Liver (tissue), 8 donors: ENCODE measurements at regions not wholly inside any gene's neighbourhood (a gene's known extent, or its start where the extent isn't known, plus 50 kb on each side); places are given as distances from the start of the nearest gene placed in this dataset.

ENCODE experiments used
- DNase-seq: peaks from one replicate; pipeline ENCODE4 v3.0.0-alpha.2; 2017; ENCODE audit warnings: low spot score
- H3K27ac ChIP-seq, 2 donors: one replicate each; pipeline ENCODE4 v1.7.0; 2013; ENCODE audit warnings: inconsistent platforms in 2 of 2, low read length in 2 of 2, control low read depth in 1 of 2, low read depth in 1 of 2, mild to moderate bottlenecking in 1 of 2
- H3K27me3 ChIP-seq, 4 donors: one replicate each; pipeline versions ENCODE4 v1.6.1 to v1.7.0; 2013; ENCODE audit warnings: low read length in 3 of 4, inconsistent platforms in 1 of 4, mild to moderate bottlenecking in 1 of 4, moderate library complexity in 1 of 4; ENCODE audit not compliant: control insufficient read depth in 4 of 4, insufficient read depth in 4 of 4
- H3K36me3 ChIP-seq, 4 donors: one replicate each; pipeline versions ENCODE4 v1.6.1 to v1.7.0; 2013; ENCODE audit warnings: low read length in 3 of 4, mild to moderate bottlenecking in 3 of 4, low read depth in 1 of 4, moderate library complexity in 1 of 4; ENCODE audit not compliant: control insufficient read depth in 4 of 4, insufficient read depth in 3 of 4
- H3K4me1 ChIP-seq, 4 donors: one replicate each; pipeline versions ENCODE4 v1.6.1 to v1.7.0; 2013; ENCODE audit warnings: low read length in 3 of 4, mild to moderate bottlenecking in 3 of 4, moderate library complexity in 1 of 4; ENCODE audit not compliant: control insufficient read depth in 4 of 4, insufficient read depth in 4 of 4
- H3K4me3 ChIP-seq, 3 donors: one replicate each; pipeline versions ENCODE4 v1.6.1 to v1.7.0; 2013; ENCODE audit warnings: low read length in 3 of 3, control low read depth in 1 of 3, low read depth in 1 of 3, mild to moderate bottlenecking in 1 of 3
- H3K9ac ChIP-seq, 2 donors: one replicate each; pipeline ENCODE4 v1.7.0; 2013; ENCODE audit warnings: low read length in 2 of 2, mild to moderate bottlenecking in 2 of 2, moderate library complexity in 2 of 2, control low read depth in 1 of 2, low read depth in 1 of 2
- H3K9me3 ChIP-seq, 4 donors: one replicate each; pipeline versions ENCODE4 v1.6.1 to v1.7.0; 2013; ENCODE audit warnings: low read length in 3 of 4; ENCODE audit not compliant: control insufficient read depth in 4 of 4
- ATF3 ChIP-seq: IDR thresholded peaks from 2 replicates; pipeline ENCODE4 v1.6.1; 2016; ENCODE audit warnings: antibody characterized with exemption
- CTCF ChIP-seq: fragments of 150-350 bp; IDR thresholded peaks from 2 replicates; pipeline ENCODE4 v1.5.1; 2017; ENCODE audit warnings: improper control_type of control experiment, low read depth, low read length; ENCODE audit not compliant: missing input control
- EGR1 ChIP-seq, 2 donors: IDR thresholded peaks; 2 replicates each; pipeline ENCODE4 v1.6.1; 2016 to 2018; ENCODE audit warnings: antibody characterized with exemption in 2 of 2, low read depth in 2 of 2
- FOXA2 ChIP-seq: IDR thresholded peaks from 2 replicates; pipeline ENCODE4 v1.6.1; 2016; ENCODE audit warnings: antibody characterized with exemption
- GABPA ChIP-seq, 2 donors: IDR thresholded peaks in 1 of 2; conservative IDR thresholded peaks in 1 of 2; 2 replicates each; pipeline ENCODE4 v1.6.1; 2016; ENCODE audit warnings: antibody characterized with exemption in 2 of 2, mild to moderate bottlenecking in 1 of 2, moderate library complexity in 1 of 2
- HNF4A ChIP-seq, 2 donors: conservative IDR thresholded peaks; 2 replicates each; pipeline ENCODE4 v1.6.1; 2016; ENCODE audit warnings: antibody characterized with exemption in 2 of 2, mild to moderate bottlenecking in 2 of 2
- HNF4G ChIP-seq: IDR thresholded peaks from 2 replicates; pipeline ENCODE4 v1.6.1; 2016; ENCODE audit warnings: antibody characterized with exemption
- JUND ChIP-seq, 2 donors: IDR thresholded peaks; 2 replicates each; pipeline ENCODE4 v1.6.1; 2016; ENCODE audit warnings: antibody characterized with exemption in 2 of 2
- MAX ChIP-seq: IDR thresholded peaks from 2 replicates; pipeline ENCODE4 v1.6.1; 2016; ENCODE audit warnings: antibody characterized with exemption
- NR2F2 ChIP-seq: IDR thresholded peaks from 2 replicates; pipeline ENCODE4 v1.6.1; 2016; ENCODE audit warnings: antibody characterized with exemption
- RAD21 ChIP-seq, 2 donors: IDR thresholded peaks; 2 replicates each; pipeline ENCODE4 v1.6.1; 2016; ENCODE audit warnings: antibody characterized with exemption in 2 of 2, mild to moderate bottlenecking in 2 of 2
- REST ChIP-seq: IDR thresholded peaks from 2 replicates; pipeline ENCODE4 v1.6.1; 2016; ENCODE audit warnings: antibody characterized with exemption, mild to moderate bottlenecking
- RXRA ChIP-seq, 2 donors: IDR thresholded peaks; 2 replicates each; pipeline ENCODE4 v1.6.1; 2017 to 2018; ENCODE audit warnings: antibody characterized with exemption in 2 of 2, mild to moderate bottlenecking in 1 of 2
- TAF1 ChIP-seq: conservative IDR thresholded peaks from 2 replicates; pipeline ENCODE4 v1.6.1; 2016; ENCODE audit warnings: antibody characterized with exemption, mild to moderate bottlenecking
- YY1 ChIP-seq: IDR thresholded peaks from 2 replicates; pipeline ENCODE4 v1.6.1; 2016; ENCODE audit warnings: antibody characterized with exemption, mild to moderate bottlenecking
- ZBTB33 ChIP-seq: IDR thresholded peaks from 2 replicates; pipeline ENCODE4 v1.6.1; 2016; ENCODE audit warnings: antibody characterized with exemption
- WGBS: extraction: QIAGEN DNeasy Blood & Tissue Kit; methylation state at CpG from one replicate; pipeline ENCODE4 v1.1.7; 2013; 5-methylcytosine and 5-hydroxymethylcytosine counted together
- donor health status: healthy.
- donor health status: healthy.
- donor health status: healthy.
- donor health status: healthy.
- donor health status: healthy.

GRCh38 chr21:34192646-34193285 lies 119.4 kb downstream of the MRPS6 start:
- no peak overlapping the region for H3K4me3 ChIP-seq
- no peak overlapping the region for H3K27ac ChIP-seq
- no peaks in the 10 kb centered on the region for H3K9me3 ChIP-seq
- peaks cover 0 to 2% (median 0%) of the 10 kb centered on the region in 4 donors for H3K36me3 ChIP-seq
- H3K4me1 ChIP-seq = no peaks in the 10 kb centered on the region
- H3K27me3 ChIP-seq = no peaks in the 10 kb centered on the region
- no peak for TF ChIP-seq ZBTB33
- TF ChIP-seq REST = no peak
- TF ChIP-seq YY1 = no peak
- no peak for TF ChIP-seq MAX
- no peak for TF ChIP-seq RAD21 (IDR thresholded peaks at IDR 0.05)
- TF ChIP-seq NR2F2 = no peak
- TF ChIP-seq FOXA2 = no peak
- TF ChIP-seq CTCF = no peak
- no peak for TF ChIP-seq TAF1
- TF ChIP-seq ATF3 = no peak
- TF ChIP-seq RXRA (IDR thresholded peaks at IDR 0.05) = no peak
- TF ChIP-seq HNF4A (conservative IDR thresholded peaks at IDR 0.05) = no peak
- TF ChIP-seq HNF4G = no peak
- TF ChIP-seq JUND (IDR thresholded peaks at IDR 0.05) = no peak
- no peak overlapping the region for H3K9ac ChIP-seq
- no peak for DNase-seq
- WGBS = 90% methylated on average over 7 of the region's 7 CpGs

GRCh38 chr21:34195335-34195734 lies 122.0 kb downstream of the MRPS6 start:
- Histone ChIP-seq H3K9ac (no peak overlapping the region), H3K36me3 (no peaks in the 10 kb centered on the region), H3K4me3 (no peak overlapping the region), H3K27me3 (no peaks in the 10 kb centered on the region), H3K27ac (no peak overlapping the region), H3K4me1 (peaks cover 0 to 1% (median 0%) of the 10 kb centered on the region in 4 donors), H3K9me3 (no peaks in the 10 kb centered on the region)
- 90% methylated on average over 6 of the region's 6 CpGs for WGBS
- DNase-seq = no peak
- TF ChIP-seq GABPA (IDR thresholded peaks at IDR 0.05 in 1 of 2, conservative IDR thresholded peaks at IDR 0.05 in 1 of 2) = no peak
- TF ChIP-seq NR2F2 = no peak
- TF ChIP-seq EGR1 (IDR thresholded peaks at IDR 0.05; ENCODE audit: low read depth in 2 of 2) = no peak
- TF ChIP-seq MAX = no peak
- no peak for TF ChIP-seq ATF3
- no peak for TF ChIP-seq CTCF
- no peak for TF ChIP-seq JUND (IDR thresholded peaks at IDR 0.05)
- no peak for TF ChIP-seq REST
